Endodermal cell (in vitro differentiated cells): ENCODE measurements at regions not wholly inside any gene's neighbourhood (a gene's known extent, or its start where the extent isn't known, plus 50 kb on each side); places are given as distances from the start of the nearest gene placed in this dataset.

Experiments used
- DNase-seq: peaks from one replicate; pipeline ENCODE4 v3.0.0-alpha.2; 2017
- H3K27ac ChIP-seq: 2 replicates; pipeline ENCODE4 v1.5.1; 2013; ENCODE audit warnings: mild to moderate bottlenecking, low read depth, low read length, moderate library complexity
- H3K27me3 ChIP-seq: 2 replicates; pipeline ENCODE4 v1.6.1; 2013; ENCODE audit warnings: mild to moderate bottlenecking, low read length, moderate library complexity; ENCODE audit not compliant: insufficient read depth, control insufficient read depth, poor library complexity, severe bottlenecking
- H3K36me3 ChIP-seq: 2 replicates; pipeline ENCODE4 v1.7.0; 2013; ENCODE audit warnings: mild to moderate bottlenecking, low read length, moderate library complexity; ENCODE audit not compliant: control insufficient read depth, insufficient read depth
- H3K4me1 ChIP-seq: one replicate; pipeline ENCODE4 v1.7.0; 2013; ENCODE audit warnings: low read length; ENCODE audit not compliant: control insufficient read depth, insufficient read depth
- H3K4me3 ChIP-seq: 2 replicates; pipeline ENCODE4 v1.5.1; 2013; ENCODE audit warnings: mild to moderate bottlenecking, low read length, moderate library complexity
- H3K9ac ChIP-seq: 2 replicates; pipeline ENCODE4 v1.6.1; 2013; ENCODE audit warnings: mild to moderate bottlenecking, low read length, moderate library complexity; ENCODE audit not compliant: poor library complexity, severe bottlenecking; ENCODE audit errors: extremely low read depth
- H3K9me3 ChIP-seq: 2 replicates; pipeline ENCODE4 v1.6.1; 2013; ENCODE audit warnings: mild to moderate bottlenecking, low read length, moderate library complexity; ENCODE audit not compliant: control insufficient read depth
- H3K27ac Mint-ChIP-seq: 2 replicates; pipeline ENCODE4 v1.8.0; 2020; ENCODE audit warnings: mixed read lengths
- H3K27me3 Mint-ChIP-seq: 2 replicates; pipeline ENCODE4 v1.8.0; 2021; ENCODE audit warnings: mild to moderate bottlenecking, mixed read lengths; ENCODE audit not compliant: insufficient read depth
- H3K36me3 Mint-ChIP-seq: 2 replicates; pipeline ENCODE4 v1.8.0; 2020; ENCODE audit warnings: low read depth, mixed read lengths
- H3K4me1 Mint-ChIP-seq: 2 replicates; pipeline ENCODE4 v1.8.0; 2020; ENCODE audit warnings: mixed read lengths
- H3K4me3 Mint-ChIP-seq: 2 replicates; pipeline ENCODE4 v1.8.0; 2020; ENCODE audit warnings: mild to moderate bottlenecking, moderate library complexity, mixed read lengths
- H3K9me3 Mint-ChIP-seq: 2 replicates; pipeline ENCODE4 v1.8.0; 2020; ENCODE audit warnings: mild to moderate bottlenecking, mixed read lengths
- WGBS, 2 experiments: methylation state at CpG; one replicate each; pipeline versions ENCODE4 v1.1.5 to v1.1.7; 2013; ENCODE audit warnings: missing lambda C conversion rate in 2 of 2, mixed read lengths in 1 of 2; ENCODE audit not compliant: insufficient coverage in 1 of 2, insufficient read length in 1 of 2; 5-methylcytosine and 5-hydroxymethylcytosine counted together
- TF ChIP-seq, protein P1 (sequence below): fragments of 200-600 bp; sonication (generic); conservative IDR thresholded peaks from 2 replicates; pipeline ENCODE4 v1.5.0; 2021; ENCODE audit warnings: antibody characterized with exemption, mild to moderate bottlenecking

DNA sequence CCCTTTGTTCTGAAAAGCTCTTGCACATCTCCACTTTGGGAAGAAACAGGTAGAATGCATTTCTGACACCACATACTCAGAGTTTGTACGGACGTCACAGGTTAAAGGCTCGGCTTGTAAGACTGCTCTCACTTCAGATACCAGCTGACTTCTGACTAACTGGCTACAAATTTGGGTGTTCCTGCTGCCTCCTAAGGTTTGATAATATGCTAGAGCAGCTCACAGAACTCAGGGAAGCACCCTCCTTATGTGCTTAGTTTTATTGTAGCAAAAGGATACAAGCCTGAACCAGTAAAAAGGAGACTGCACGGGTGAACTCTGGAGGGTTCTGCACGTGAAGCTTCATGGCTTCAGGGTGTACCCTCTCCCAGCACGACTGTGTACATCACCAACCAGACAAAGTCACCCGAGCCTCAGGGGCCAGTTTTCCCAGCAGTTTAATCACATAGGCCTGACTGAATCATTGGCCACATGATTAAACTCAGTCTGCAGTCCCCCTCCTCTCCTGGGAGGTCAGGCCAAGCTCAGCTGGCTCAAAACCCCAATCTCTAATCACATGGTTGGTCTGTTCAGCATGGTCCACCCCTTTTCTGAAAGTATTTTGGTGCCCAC, 749.5 kb upstream of the RAB6C start:
- H3K27ac Mint-ChIP-seq: no peak overlapping the region
- no peak for DNase-seq
- no peaks in the 10 kb centered on the region for H3K4me1 Mint-ChIP-seq
- WGBS, 2 experiments: 94 to 95% methylated on average over 7 of the region's 7 CpGs
- no peaks in the 10 kb centered on the region for H3K36me3 ChIP-seq
- no peak overlapping the region for H3K9ac ChIP-seq
- no peak overlapping the region for H3K4me3 Mint-ChIP-seq
- no peak overlapping the region for H3K27ac ChIP-seq
- TF ChIP-seq, protein P1, sequence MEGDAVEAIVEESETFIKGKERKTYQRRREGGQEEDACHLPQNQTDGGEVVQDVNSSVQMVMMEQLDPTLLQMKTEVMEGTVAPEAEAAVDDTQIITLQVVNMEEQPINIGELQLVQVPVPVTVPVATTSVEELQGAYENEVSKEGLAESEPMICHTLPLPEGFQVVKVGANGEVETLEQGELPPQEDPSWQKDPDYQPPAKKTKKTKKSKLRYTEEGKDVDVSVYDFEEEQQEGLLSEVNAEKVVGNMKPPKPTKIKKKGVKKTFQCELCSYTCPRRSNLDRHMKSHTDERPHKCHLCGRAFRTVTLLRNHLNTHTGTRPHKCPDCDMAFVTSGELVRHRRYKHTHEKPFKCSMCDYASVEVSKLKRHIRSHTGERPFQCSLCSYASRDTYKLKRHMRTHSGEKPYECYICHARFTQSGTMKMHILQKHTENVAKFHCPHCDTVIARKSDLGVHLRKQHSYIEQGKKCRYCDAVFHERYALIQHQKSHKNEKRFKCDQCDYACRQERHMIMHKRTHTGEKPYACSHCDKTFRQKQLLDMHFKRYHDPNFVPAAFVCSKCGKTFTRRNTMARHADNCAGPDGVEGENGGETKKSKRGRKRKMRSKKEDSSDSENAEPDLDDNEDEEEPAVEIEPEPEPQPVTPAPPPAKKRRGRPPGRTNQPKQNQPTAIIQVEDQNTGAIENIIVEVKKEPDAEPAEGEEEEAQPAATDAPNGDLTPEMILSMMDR: no peak
- no peaks in the 10 kb centered on the region for H3K4me1 ChIP-seq
- H3K9me3 ChIP-seq: no peaks in the 10 kb centered on the region
- no peaks in the 10 kb centered on the region for H3K36me3 Mint-ChIP-seq
- H3K27me3 Mint-ChIP-seq: no peaks in the 10 kb centered on the region
- no peaks in the 10 kb centered on the region for H3K27me3 ChIP-seq
- no peak overlapping the region for H3K4me3 ChIP-seq
- H3K9me3 Mint-ChIP-seq: no peaks in the 10 kb centered on the region

DNA sequence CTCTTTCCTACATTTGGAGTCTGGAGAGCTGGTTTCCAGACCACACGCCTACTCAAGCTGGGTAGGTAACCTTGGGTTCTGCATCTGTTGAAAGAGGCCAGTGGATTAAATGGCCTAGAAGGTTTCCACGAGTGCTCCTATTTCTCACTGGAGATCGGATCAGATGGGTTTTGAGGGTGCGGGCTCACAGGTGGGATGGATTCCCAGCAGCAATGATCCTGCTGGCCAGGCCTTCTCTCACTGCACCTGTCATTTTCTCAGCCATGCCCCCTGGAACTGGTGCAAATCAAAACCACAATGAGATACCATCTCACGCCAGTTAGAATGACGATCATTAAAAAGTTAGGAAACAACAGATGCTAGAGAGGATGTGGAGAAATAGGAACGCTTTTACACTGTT, 747.5 kb upstream of the RAB6C start:
- Histone ChIP-seq H3K36me3 (no peaks in the 10 kb centered on the region), H3K27me3 (no peaks in the 10 kb centered on the region), H3K4me3 (no peak overlapping the region), H3K9ac (no peak overlapping the region), H3K4me1 (no peaks in the 10 kb centered on the region), H3K9me3 (no peaks in the 10 kb centered on the region), H3K27ac (no peak overlapping the region)
- no peak for DNase-seq
- 91 to 96% methylated on average over 7 of the region's 7 CpGs for WGBS, 2 experiments
- Mint-ChIP-seq H3K9me3 (no peaks in the 10 kb centered on the region), H3K4me3 (no peak overlapping the region), H3K27ac (no peak overlapping the region), H3K4me1 (no peaks in the 10 kb centered on the region), H3K36me3 (no peaks in the 10 kb centered on the region), H3K27me3 (no peaks in the 10 kb centered on the region)
- TF ChIP-seq, protein P1: no peak

DNA sequence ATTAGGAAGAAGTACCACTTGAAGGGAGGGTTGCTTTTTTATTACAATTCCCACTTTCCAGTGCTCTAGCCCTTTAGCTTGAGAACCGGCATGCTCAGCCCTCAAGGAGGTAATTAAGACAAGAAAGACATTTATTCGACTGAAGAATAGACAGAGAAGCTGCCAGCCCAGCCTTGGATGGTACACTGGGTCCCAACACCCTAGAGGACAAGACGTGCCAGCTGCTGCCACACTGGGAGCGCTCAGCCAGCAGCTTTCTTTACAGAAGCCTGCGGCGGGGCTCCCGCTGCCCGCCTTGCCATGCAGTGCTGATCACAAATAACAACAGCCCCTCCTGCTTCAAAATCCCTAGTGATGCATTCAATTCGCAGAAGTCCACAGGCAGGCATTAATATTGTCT, 746.3 kb upstream of the RAB6C start:
- H3K36me3 Mint-ChIP-seq: no peaks in the 10 kb centered on the region
- Histone ChIP-seq H3K9ac (no peak overlapping the region), H3K4me3 (no peak overlapping the region), H3K27ac (no peak overlapping the region), H3K4me1 (no peaks in the 10 kb centered on the region), H3K36me3 (no peaks in the 10 kb centered on the region), H3K9me3 (no peaks in the 10 kb centered on the region), H3K27me3 (no peaks in the 10 kb centered on the region)
- H3K4me3 Mint-ChIP-seq: no peak overlapping the region
- WGBS, 2 experiments: 79 to 85% methylated on average over 4 to 9 of the region's 9 CpGs
- H3K27me3 Mint-ChIP-seq: no peaks in the 10 kb centered on the region
- no peaks in the 10 kb centered on the region for H3K4me1 Mint-ChIP-seq
- no peak overlapping the region for H3K27ac Mint-ChIP-seq
- DNase-seq: no peak
- TF ChIP-seq, protein P1: no peak
- H3K9me3 Mint-ChIP-seq: no peaks in the 10 kb centered on the region
